OCI-LY1 (cell line): ENCODE measurements at regions not wholly inside any gene's neighbourhood (a gene's known extent, or its start where the extent isn't known, plus 50 kb on each side); places are given as distances from the start of the nearest gene placed in this dataset.

ENCODE experiments used
- H2AFZ ChIP-seq: fragments of 200-600 bp; sonication (generic), shearing (Covaris generic); 2 replicates; pipeline ENCODE4 v1.6.0; 2014; ENCODE audit warnings: antibody characterized with exemption, mild to moderate bottlenecking, low read length
- H3F3A ChIP-seq: fragments of 200-600 bp; sonication (generic), shearing (Covaris generic); 2 replicates; pipeline ENCODE4 v1.6.0; 2014; ENCODE audit warnings: mild to moderate bottlenecking, antibody characterized with exemption, low read length, moderate library complexity; ENCODE audit not compliant: insufficient read depth
- H3K27ac ChIP-seq: fragments of 200-600 bp; sonication (generic); 2 replicates; pipeline ENCODE4 v1.5.1; 2014; ENCODE audit warnings: low read length, mixed run types, mild to moderate bottlenecking, low read depth; ENCODE audit not compliant: poor library complexity, severe bottlenecking
- H3K27me3 ChIP-seq: fragments of 200-600 bp; sonication (generic); 2 replicates; pipeline ENCODE4 v1.6.0; 2014; ENCODE audit warnings: antibody characterized with exemption, mild to moderate bottlenecking, low read length, moderate library complexity; ENCODE audit not compliant: insufficient read depth
- H3K36me3 ChIP-seq: fragments of 200-600 bp; sonication (generic); 2 replicates; pipeline ENCODE4 v1.6.1; 2014; ENCODE audit warnings: mild to moderate bottlenecking, antibody characterized with exemption, low read length, moderate library complexity, mixed read lengths; ENCODE audit not compliant: insufficient read depth
- H3K4me1 ChIP-seq: fragments of 200-600 bp; sonication (generic); 2 replicates; pipeline ENCODE4 v1.5.1; 2014; ENCODE audit warnings: mild to moderate bottlenecking, low read length, moderate library complexity; ENCODE audit not compliant: insufficient read depth, severe bottlenecking
- H3K4me2 ChIP-seq: fragments of 200-600 bp; sonication (generic), shearing (Covaris generic); 2 replicates; pipeline ENCODE4 v1.6.1; 2014; ENCODE audit warnings: low read length
- H3K4me3 ChIP-seq: fragments of 200-600 bp; sonication (generic); 2 replicates; pipeline ENCODE4 v1.5.1; 2014; ENCODE audit warnings: low read length, low read depth, mild to moderate bottlenecking, mixed read lengths; ENCODE audit not compliant: poor library complexity, severe bottlenecking
- H3K79me2 ChIP-seq: fragments of 200-600 bp; shearing (Covaris generic); 2 replicates; pipeline ENCODE4 v1.6.1; 2016; ENCODE audit warnings: mixed run types, low read length, mixed read lengths; ENCODE audit not compliant: insufficient read depth
- H3K9ac ChIP-seq: fragments of 200-600 bp; sonication (generic), shearing (Covaris generic); 2 replicates; pipeline ENCODE4 v1.6.1; 2014; ENCODE audit warnings: mild to moderate bottlenecking, low read length, mixed read lengths
- H3K9me2 ChIP-seq: fragments of 200-600 bp; sonication (generic), shearing (Covaris generic); 2 replicates; pipeline ENCODE4 v1.6.1; 2014; ENCODE audit warnings: low read depth, mild to moderate bottlenecking, low read length, mixed read lengths
- H3K9me3 ChIP-seq: fragments of 200-600 bp; shearing (Covaris generic); 2 replicates; pipeline ENCODE4 v1.6.1; 2014; ENCODE audit warnings: low read length, mixed read lengths
- H4K20me1 ChIP-seq: fragments of 200-600 bp; sonication (generic), shearing (Covaris generic); 2 replicates; pipeline ENCODE4 v1.6.0; 2016; ENCODE audit warnings: mild to moderate bottlenecking, low read length; ENCODE audit not compliant: insufficient read depth
- EZH2 ChIP-seq: fragments of 200-600 bp; sonication (generic), shearing (Covaris generic); IDR thresholded peaks from 2 replicates; pipeline ENCODE4 v1.8.0; 2017; ENCODE audit warnings: borderline replicate concordance, mixed run types, mild to moderate bottlenecking, antibody characterized with exemption, low read length, moderate library complexity, mixed read lengths
- TF ChIP-seq, protein P1 (sequence below): fragments of 200-600 bp; sonication (generic), shearing (Covaris generic); IDR thresholded peaks from 2 replicates; pipeline ENCODE4 v1.5.1; 2017; ENCODE audit warnings: mild to moderate bottlenecking, antibody characterized with exemption, low read length, moderate library complexity, mixed read lengths

DNA sequence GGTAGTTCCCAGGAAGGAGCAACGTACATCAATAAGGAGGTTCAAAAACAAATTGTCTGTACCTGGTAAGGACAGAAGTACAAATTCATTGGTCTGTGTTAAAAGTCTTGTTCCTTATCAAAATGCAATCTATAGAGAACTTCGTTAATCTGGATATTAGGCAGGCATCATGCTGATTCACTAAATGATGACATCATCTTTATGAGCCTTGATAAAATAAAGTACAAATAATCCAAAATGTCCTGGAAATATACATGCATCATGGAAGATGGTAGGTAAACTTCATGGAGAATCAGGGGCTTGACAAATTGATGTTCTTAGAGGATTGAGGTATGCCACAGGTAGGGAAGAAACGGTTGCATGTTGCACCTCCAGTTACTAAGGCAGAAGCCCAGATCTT is 433.9 kb downstream of the TRIML1 start:
- Histone ChIP-seq H2AFZ (no peak overlapping the region), H3K27ac (no peak overlapping the region), H3K4me2 (no peak overlapping the region), H4K20me1 (no peaks in the 10 kb centered on the region), H3K27me3 (no peaks in the 10 kb centered on the region), H3K9me2 (no peaks in the 10 kb centered on the region), H3F3A (no peaks in the 10 kb centered on the region), H3K9me3 (no peaks in the 10 kb centered on the region), H3K4me3 (no peak overlapping the region), H3K4me1 (no peaks in the 10 kb centered on the region), H3K36me3 (no peaks in the 10 kb centered on the region), H3K9ac (no peak overlapping the region), H3K79me2 (no peaks in the 10 kb centered on the region)
- TF ChIP-seq, protein P1, sequence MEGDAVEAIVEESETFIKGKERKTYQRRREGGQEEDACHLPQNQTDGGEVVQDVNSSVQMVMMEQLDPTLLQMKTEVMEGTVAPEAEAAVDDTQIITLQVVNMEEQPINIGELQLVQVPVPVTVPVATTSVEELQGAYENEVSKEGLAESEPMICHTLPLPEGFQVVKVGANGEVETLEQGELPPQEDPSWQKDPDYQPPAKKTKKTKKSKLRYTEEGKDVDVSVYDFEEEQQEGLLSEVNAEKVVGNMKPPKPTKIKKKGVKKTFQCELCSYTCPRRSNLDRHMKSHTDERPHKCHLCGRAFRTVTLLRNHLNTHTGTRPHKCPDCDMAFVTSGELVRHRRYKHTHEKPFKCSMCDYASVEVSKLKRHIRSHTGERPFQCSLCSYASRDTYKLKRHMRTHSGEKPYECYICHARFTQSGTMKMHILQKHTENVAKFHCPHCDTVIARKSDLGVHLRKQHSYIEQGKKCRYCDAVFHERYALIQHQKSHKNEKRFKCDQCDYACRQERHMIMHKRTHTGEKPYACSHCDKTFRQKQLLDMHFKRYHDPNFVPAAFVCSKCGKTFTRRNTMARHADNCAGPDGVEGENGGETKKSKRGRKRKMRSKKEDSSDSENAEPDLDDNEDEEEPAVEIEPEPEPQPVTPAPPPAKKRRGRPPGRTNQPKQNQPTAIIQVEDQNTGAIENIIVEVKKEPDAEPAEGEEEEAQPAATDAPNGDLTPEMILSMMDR, result no peak
- TF ChIP-seq EZH2, result no peak

- H2AFZ ChIP-seq, result no peak overlapping the region
- H3F3A ChIP-seq, result no peaks in the 10 kb centered on the region
- no peak overlapping the region for H3K4me3 ChIP-seq
- H4K20me1 ChIP-seq, result no peaks in the 10 kb centered on the region
- H3K9me3 ChIP-seq, result no peaks in the 10 kb centered on the region
- TF ChIP-seq, protein P1, result no peak
- no peaks in the 10 kb centered on the region for H3K36me3 ChIP-seq
- no peaks in the 10 kb centered on the region for H3K27me3 ChIP-seq
- no peak overlapping the region for H3K4me2 ChIP-seq
- no peak overlapping the region for H3K27ac ChIP-seq
- H3K79me2 ChIP-seq, result no peaks in the 10 kb centered on the region
- H3K4me1 ChIP-seq, result no peaks in the 10 kb centered on the region
- H3K9ac ChIP-seq, result no peak overlapping the region
- no peaks in the 10 kb centered on the region for H3K9me2 ChIP-seq
These were observed 439.4 kb downstream of the TRIML1 start for GRCh38 chr4:188578657-188579056.

- Histone ChIP-seq H3F3A (no peaks in the 10 kb centered on the region), H3K9ac (no peak overlapping the region), H3K4me1 (no peaks in the 10 kb centered on the region), H3K79me2 (no peaks in the 10 kb centered on the region), H3K9me3 (no peaks in the 10 kb centered on the region), H3K36me3 (no peaks in the 10 kb centered on the region), H3K27ac (no peak overlapping the region), H4K20me1 (no peaks in the 10 kb centered on the region), H3K4me3 (no peak overlapping the region), H3K27me3 (no peaks in the 10 kb centered on the region), H3K4me2 (no peak overlapping the region), H2AFZ (no peak overlapping the region), H3K9me2 (no peaks in the 10 kb centered on the region)
- TF ChIP-seq, protein P1, result no peak
- TF ChIP-seq EZH2, result no peak
These were observed 456.8 kb downstream of the TRIML1 start for GRCh38 chr4:188596021-188596420.
